ENCODE measurements at regions not wholly inside any gene's neighbourhood (a gene's known extent, or its start where the extent isn't known, plus 50 kb on each side); places are given as distances from the start of the nearest gene placed in this dataset.

GRCh38 chr9:110083866-110084265 lies 124.1 kb downstream of the C9orf152 start:
- TF ChIP-seq POLR2A (IDR thresholded peaks at IDR 0.05) (no peak), CTCF (IDR thresholded peaks at IDR 0.05) (no peak)

Measured in testis (tissue), 2 donors.